Spleen (tissue), 7 donors: ENCODE measurements at regions not wholly inside any gene's neighbourhood (a gene's known extent, or its start where the extent isn't known, plus 50 kb on each side); places are given as distances from the start of the nearest gene placed in this dataset.

ENCODE experiments used
- CTCF ChIP-seq, 11 experiments: fragments of 200-600 bp in 7 of 11; fragments of 450-650 bp in 4 of 11; sonication (generic) in 4 of 11; IDR thresholded peaks in 8 of 11; conservative IDR thresholded peaks in 3 of 11; 1 replicate in 7 of 11; 2 replicates in 4 of 11; pipeline versions ENCODE4 v1.4.0 to v1.8.0; 2016 to 2021; ENCODE audit warnings: antibody characterized with exemption in 11 of 11, inconsistent platforms in 4 of 11, mild to moderate bottlenecking in 1 of 11
- POLR2A ChIP-seq, 3 donors: fragments of 450-650 bp; IDR thresholded peaks; one replicate each; pipeline ENCODE4 v1.5.1; 2017; ENCODE audit warnings: antibody characterized with exemption in 3 of 3, mild to moderate bottlenecking in 1 of 3
- POLR2AphosphoS5 ChIP-seq, 3 donors: sonication (generic); formaldehyde crosslinking; IDR thresholded peaks; one replicate each; pipeline ENCODE4 v1.5.1; 2017; ENCODE audit warnings: antibody characterized with exemption in 3 of 3
- donor health status: DM: no; HTN: no; CAD: no; lungs with moderate emphysema.
- donor health status: DM: no; HTN: no; CAD: no.
- donor health status: DM: no; HTN: no; CAD: no.

GRCh38 chr7:46153583-46153950 lies 232.5 kb upstream of the IGFBP3 start:
- TF ChIP-seq POLR2AphosphoS5 (IDR thresholded peaks at IDR 0.05) = no peak
- no peak for TF ChIP-seq CTCF (IDR thresholded peaks at IDR 0.05 in 8 of 11, conservative IDR thresholded peaks at IDR 0.05 in 3 of 11)
- no peak for TF ChIP-seq POLR2A (IDR thresholded peaks at IDR 0.05)
